CD14-positive monocyte (primary cell): ENCODE measurements at regions not wholly inside any gene's neighbourhood (a gene's known extent, or its start where the extent isn't known, plus 50 kb on each side); places are given as distances from the start of the nearest gene placed in this dataset.

Experiments used
- DNase-seq, 3 donors: peaks; one replicate each; pipeline ENCODE4 v3.0.0-alpha.2; 2011 to 2022
- H2AFZ ChIP-seq: 2 replicates; pipeline ENCODE4 v1.6.0; 2012; ENCODE audit warnings: mild to moderate bottlenecking, low read depth, low read length, inconsistent platforms; ENCODE audit not compliant: insufficient read depth, poor library complexity, severe bottlenecking
- H3K27ac ChIP-seq, 2 donors: 1 replicate in 1 of 2; 2 replicates in 1 of 2; pipeline ENCODE4 v1.5.1; 2012 to 2013; ENCODE audit warnings: low read length in 2 of 2, control low read depth in 1 of 2, inconsistent platforms in 1 of 2, low read depth in 1 of 2, mild to moderate bottlenecking in 1 of 2
- H3K27me3 ChIP-seq, 2 donors: one replicate each; pipeline versions ENCODE4 v1.6.0 to v1.6.1; 2011 to 2013; ENCODE audit warnings: low read length in 2 of 2; ENCODE audit not compliant: control insufficient read depth in 2 of 2, insufficient read depth in 2 of 2
- H3K36me3 ChIP-seq, 2 donors: replicated peaks in 1 of 2; 1 replicate in 1 of 2; 2 replicates in 1 of 2; pipeline versions ENCODE4 v1.5.1 to v1.6.1; 2012 to 2013; ENCODE audit warnings: low read length in 2 of 2, control low read depth in 1 of 2, inconsistent platforms in 1 of 2, mild to moderate bottlenecking in 1 of 2; ENCODE audit not compliant: insufficient read depth in 2 of 2, control insufficient read depth in 1 of 2
- H3K4me1 ChIP-seq, 2 donors: 1 replicate in 1 of 2; 2 replicates in 1 of 2; pipeline versions ENCODE4 v1.5.1 to v1.6.1; 2012 to 2013; ENCODE audit warnings: low read length in 2 of 2, control low read depth in 1 of 2, inconsistent platforms in 1 of 2, mild to moderate bottlenecking in 1 of 2, moderate library complexity in 1 of 2; ENCODE audit not compliant: insufficient read depth in 2 of 2, control insufficient read depth in 1 of 2
- H3K4me2 ChIP-seq: replicated peaks from 2 replicates; pipeline ENCODE3; 2012; ENCODE audit warnings: low read length, moderate library complexity, mild to moderate bottlenecking; ENCODE audit not compliant: poor library complexity, severe bottlenecking; ENCODE audit errors: extremely low read depth
- H3K4me3 ChIP-seq, 3 experiments: fragments of 200-600 bp in 1 of 3; sonication (generic) in 1 of 3; replicated peaks in 1 of 3; 1 replicate in 2 of 3; 2 replicates in 1 of 3; pipeline ENCODE4 v1.5.1; 2011 to 2013; ENCODE audit warnings: low read length in 3 of 3, mild to moderate bottlenecking in 3 of 3, control low read depth in 2 of 3, low read depth in 2 of 3, inconsistent platforms in 1 of 3, moderate library complexity in 1 of 3
- H3K79me2 ChIP-seq: 2 replicates; pipeline ENCODE4 v1.6.0; 2012; ENCODE audit warnings: mild to moderate bottlenecking, control low read depth, inconsistent platforms, low read length, moderate library complexity; ENCODE audit not compliant: insufficient read depth
- H3K9ac ChIP-seq: 2 replicates; pipeline ENCODE4 v1.6.0; 2017; ENCODE audit warnings: low read length, mild to moderate bottlenecking; ENCODE audit not compliant: insufficient read depth, poor library complexity, severe bottlenecking
- H3K9me3 ChIP-seq, 2 donors: replicated peaks in 1 of 2; 1 replicate in 1 of 2; 2 replicates in 1 of 2; pipeline versions ENCODE4 v1.5.1 to v1.6.1; 2012 to 2013; ENCODE audit warnings: low read length in 2 of 2, control low read depth in 1 of 2; ENCODE audit not compliant: control insufficient read depth in 1 of 2, insufficient read depth in 1 of 2
- H4K20me1 ChIP-seq: 2 replicates; pipeline ENCODE4 v1.6.0; 2012; ENCODE audit warnings: mild to moderate bottlenecking, low read length, control low read depth, moderate library complexity; ENCODE audit not compliant: insufficient read depth
- H3K27ac Mint-ChIP-seq, 7 donors: one replicate each; pipeline ENCODE4 v1.8.0; 2020; ENCODE audit warnings: mild to moderate bottlenecking in 7 of 7, mixed read lengths in 7 of 7, moderate library complexity in 6 of 7, inconsistent platforms in 2 of 7
- H3K27me3 Mint-ChIP-seq, 3 donors: one replicate each; pipeline ENCODE4 v1.8.0; 2021 to 2022; ENCODE audit warnings: low read depth in 3 of 3, mild to moderate bottlenecking in 3 of 3, mixed read lengths in 3 of 3, moderate library complexity in 3 of 3, inconsistent platforms in 1 of 3
- H3K36me3 Mint-ChIP-seq, 2 donors: one replicate each; pipeline ENCODE4 v1.8.0; 2020; ENCODE audit warnings: mixed read lengths in 2 of 2, inconsistent platforms in 1 of 2, mild to moderate bottlenecking in 1 of 2
- H3K4me1 Mint-ChIP-seq: one replicate; pipeline ENCODE4 v1.8.0; 2020; ENCODE audit warnings: mild to moderate bottlenecking, mixed read lengths
- H3K4me3 Mint-ChIP-seq, 2 donors: one replicate each; pipeline ENCODE4 v1.8.0; 2020; ENCODE audit warnings: mild to moderate bottlenecking in 2 of 2, mixed read lengths in 2 of 2, moderate library complexity in 1 of 2
- H3K9me3 Mint-ChIP-seq, 7 donors: one replicate each; pipeline ENCODE4 v1.8.0; 2020 to 2022; ENCODE audit warnings: mixed read lengths in 7 of 7, mild to moderate bottlenecking in 6 of 7, moderate library complexity in 6 of 7, inconsistent platforms in 2 of 7
- CTCF ChIP-seq: fragments of 200-600 bp; IDR thresholded peaks from one replicate; pipeline ENCODE4 v1.8.0; 2022; ENCODE audit warnings: antibody characterized with exemption, mild to moderate bottlenecking
- whole genome bisulfite sequencing: methylation state at CpG from one replicate; pipeline ENCODE4 v1.1.5; 2013; ENCODE audit warnings: missing lambda C conversion rate; ENCODE audit not compliant: insufficient coverage; 5-methylcytosine and 5-hydroxymethylcytosine counted together
- intact Hi-C, 2 donors: fragments of 100-400 bp; cut with micrococcal nuclease; formaldehyde crosslinking; loops; one replicate each; pipeline versions ENCODE4 v1.15.0 to v1.15.1; 2023

- no CpG with 5 or more reads among the region's 2 CpGs for WGBS
- DNase-seq, result no peak
- no peak overlapping the region for H2AFZ ChIP-seq
Observed at GRCh38 chr13:107124129-107124718, 556.3 kb upstream of the ARGLU1 start.

GRCh38 chr13:107121793-107122192 is 553.9 kb upstream of the ARGLU1 start:
- Mint-ChIP-seq H3K4me1 (no peaks in the 10 kb centered on the region), H3K27ac (no peak overlapping the region), H3K4me3 (no peak overlapping the region), H3K9me3 (peaks cover 0 to 4% (median 0%) of the 10 kb centered on the region in 7 donors), H3K27me3 (peaks cover 0 to 3% (median 0%) of the 10 kb centered on the region in 3 donors), H3K36me3 (no peaks in the 10 kb centered on the region)
- no peak overlapping the region for H3K27ac ChIP-seq
- intact Hi-C loops, result no loop called here
- TF ChIP-seq CTCF, result no peak
- H3K27me3 ChIP-seq, result no peaks in the 10 kb centered on the region
- no peak overlapping the region for H3K4me2 ChIP-seq
- DNase-seq, result no peak
- no CpG with 5 or more reads among the region's 1 CpG for WGBS
- H4K20me1 ChIP-seq, result no peaks in the 10 kb centered on the region
- H3K36me3 ChIP-seq, result no peaks in the 10 kb centered on the region
- H2AFZ ChIP-seq, result no peak overlapping the region
- H3K9ac ChIP-seq, result no peak overlapping the region
- no peaks in the 10 kb centered on the region for H3K9me3 ChIP-seq
- no peaks in the 10 kb centered on the region for H3K4me1 ChIP-seq
- H3K79me2 ChIP-seq, result no peaks in the 10 kb centered on the region
- no peak overlapping the region for H3K4me3 ChIP-seq

More at GRCh38 chr13:107124129-107124718, 556.3 kb upstream of the ARGLU1 start:
- Histone ChIP-seq H3K9me3 (no peaks in the 10 kb centered on the region), H3K79me2 (no peaks in the 10 kb centered on the region), H3K36me3 (no peaks in the 10 kb centered on the region), H3K4me3 (no peak overlapping the region), H4K20me1 (no peaks in the 10 kb centered on the region), H3K27ac (no peak overlapping the region), H3K27me3 (no peaks in the 10 kb centered on the region), H3K9ac (no peak overlapping the region), H3K4me2 (no peak overlapping the region), H3K4me1 (no peaks in the 10 kb centered on the region)
- Mint-ChIP-seq H3K4me1 (no peaks in the 10 kb centered on the region), H3K9me3 (no peaks in the 10 kb centered on the region), H3K4me3 (no peak overlapping the region), H3K27ac (no peak overlapping the region), H3K27me3 (peaks cover 1 to 3% (median 3%) of the 10 kb centered on the region in 3 donors), H3K36me3 (no peaks in the 10 kb centered on the region)
- TF ChIP-seq CTCF, result no peak
- intact Hi-C loops, result no loop called here
